GM12864 (cell line): ENCODE measurements at regions not wholly inside any gene's neighbourhood (a gene's known extent, or its start where the extent isn't known, plus 50 kb on each side); places are given as distances from the start of the nearest gene placed in this dataset.

Experiments
- DNase-seq: peaks from one replicate; pipeline ENCODE4 v3.0.0-alpha.2; 2011; ENCODE audit warnings: low read depth
- H3K4me3 ChIP-seq: 2 replicates; pipeline ENCODE4 v1.5.1; 2011; ENCODE audit warnings: mild to moderate bottlenecking, low read depth, low read length, control low read depth
- TF ChIP-seq, protein P1 (sequence below): IDR thresholded peaks from 2 replicates; pipeline ENCODE4 v1.5.1; 2011; ENCODE audit warnings: low read depth, mild to moderate bottlenecking, moderate library complexity, low read length, control low read depth, inconsistent platforms; ENCODE audit errors: missing control alignments

DNA sequence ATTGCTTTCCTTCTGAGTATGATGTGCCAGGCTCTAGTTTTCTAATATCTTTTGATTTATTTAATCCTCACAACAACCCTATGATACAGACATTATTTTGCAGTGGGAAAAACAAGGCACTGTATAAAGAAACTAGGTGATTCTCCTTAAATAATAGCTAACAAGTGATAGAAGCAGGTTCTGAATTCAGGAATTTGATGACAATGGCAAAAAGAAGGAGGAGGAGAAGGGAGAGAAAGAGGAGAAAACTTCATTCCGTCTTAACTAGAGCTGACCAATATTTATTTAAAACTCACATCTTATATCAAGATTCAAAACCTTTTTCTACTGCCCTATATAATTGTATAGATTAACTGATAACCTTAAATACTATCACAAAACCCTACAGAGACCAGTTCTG lies 1477.1 kb upstream of the PCDH7 start:
- no peak overlapping the region for H3K4me3 ChIP-seq
- no peak for DNase-seq
- TF ChIP-seq, protein P1, sequence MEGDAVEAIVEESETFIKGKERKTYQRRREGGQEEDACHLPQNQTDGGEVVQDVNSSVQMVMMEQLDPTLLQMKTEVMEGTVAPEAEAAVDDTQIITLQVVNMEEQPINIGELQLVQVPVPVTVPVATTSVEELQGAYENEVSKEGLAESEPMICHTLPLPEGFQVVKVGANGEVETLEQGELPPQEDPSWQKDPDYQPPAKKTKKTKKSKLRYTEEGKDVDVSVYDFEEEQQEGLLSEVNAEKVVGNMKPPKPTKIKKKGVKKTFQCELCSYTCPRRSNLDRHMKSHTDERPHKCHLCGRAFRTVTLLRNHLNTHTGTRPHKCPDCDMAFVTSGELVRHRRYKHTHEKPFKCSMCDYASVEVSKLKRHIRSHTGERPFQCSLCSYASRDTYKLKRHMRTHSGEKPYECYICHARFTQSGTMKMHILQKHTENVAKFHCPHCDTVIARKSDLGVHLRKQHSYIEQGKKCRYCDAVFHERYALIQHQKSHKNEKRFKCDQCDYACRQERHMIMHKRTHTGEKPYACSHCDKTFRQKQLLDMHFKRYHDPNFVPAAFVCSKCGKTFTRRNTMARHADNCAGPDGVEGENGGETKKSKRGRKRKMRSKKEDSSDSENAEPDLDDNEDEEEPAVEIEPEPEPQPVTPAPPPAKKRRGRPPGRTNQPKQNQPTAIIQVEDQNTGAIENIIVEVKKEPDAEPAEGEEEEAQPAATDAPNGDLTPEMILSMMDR = no peak

DNA sequence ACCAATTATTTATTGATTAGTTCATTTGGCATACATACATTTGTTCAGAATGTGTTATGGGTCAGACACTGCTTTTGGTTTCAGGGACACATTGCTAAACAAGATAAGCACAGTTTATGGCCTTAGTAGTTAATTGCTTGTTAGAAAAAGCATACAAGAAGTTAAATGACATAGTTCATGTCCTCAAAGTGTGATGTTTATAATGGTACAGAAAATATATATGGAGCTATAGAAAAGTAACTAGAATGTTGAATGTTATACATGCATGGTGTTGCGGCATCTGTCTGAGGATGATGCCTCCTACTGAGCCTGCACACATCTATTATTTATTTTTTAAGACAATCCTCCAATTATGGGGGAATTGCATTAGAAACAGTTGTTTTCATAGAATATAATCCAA lies 1476.3 kb upstream of the PCDH7 start:
- TF ChIP-seq, protein P1 = no peak
- no peak overlapping the region for H3K4me3 ChIP-seq
- DNase-seq = no peak

DNA sequence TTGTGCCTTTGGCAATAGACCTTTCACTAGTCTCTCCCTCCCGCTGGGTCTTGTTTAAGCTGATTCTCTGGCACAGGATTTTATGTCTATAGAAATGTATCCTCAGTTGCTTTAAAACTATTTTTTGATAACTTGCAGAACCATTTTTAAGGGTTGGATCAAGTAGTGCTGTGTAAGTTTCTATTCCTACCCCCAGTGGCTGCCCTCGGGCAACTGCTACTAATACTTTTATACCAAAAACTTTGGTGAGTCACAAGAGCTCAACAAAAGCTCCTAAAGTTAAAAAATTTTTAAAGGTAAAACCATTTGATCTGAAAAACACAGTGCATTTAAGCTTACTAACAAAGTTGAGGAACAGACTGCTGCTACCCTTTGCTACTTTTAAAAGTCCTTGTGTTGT lies 1460.6 kb upstream of the PCDH7 start:
- TF ChIP-seq, protein P1 = no peak
- DNase-seq = no peak
- no peak overlapping the region for H3K4me3 ChIP-seq

DNA sequence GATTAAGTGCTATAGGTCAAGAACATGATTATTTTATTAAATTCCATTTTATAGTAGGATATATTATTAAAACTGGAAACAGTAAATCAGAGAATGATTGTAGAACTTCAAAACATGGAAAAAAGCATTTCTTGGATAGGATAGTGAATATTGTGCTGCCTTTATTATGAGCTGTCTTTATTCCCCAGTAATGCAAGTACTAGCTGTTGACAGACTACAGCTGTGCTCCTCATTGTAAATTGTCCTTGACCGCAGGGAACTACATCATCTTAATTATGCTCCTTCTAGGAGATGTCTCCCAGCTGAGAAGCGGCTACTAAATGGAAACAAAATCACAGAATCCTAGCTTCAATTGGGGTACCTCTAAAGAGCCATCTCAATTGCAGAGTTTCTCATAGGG lies 1457.2 kb upstream of the PCDH7 start:
- TF ChIP-seq, protein P1 = no peak
- H3K4me3 ChIP-seq = no peak overlapping the region
- no peak for DNase-seq

DNA sequence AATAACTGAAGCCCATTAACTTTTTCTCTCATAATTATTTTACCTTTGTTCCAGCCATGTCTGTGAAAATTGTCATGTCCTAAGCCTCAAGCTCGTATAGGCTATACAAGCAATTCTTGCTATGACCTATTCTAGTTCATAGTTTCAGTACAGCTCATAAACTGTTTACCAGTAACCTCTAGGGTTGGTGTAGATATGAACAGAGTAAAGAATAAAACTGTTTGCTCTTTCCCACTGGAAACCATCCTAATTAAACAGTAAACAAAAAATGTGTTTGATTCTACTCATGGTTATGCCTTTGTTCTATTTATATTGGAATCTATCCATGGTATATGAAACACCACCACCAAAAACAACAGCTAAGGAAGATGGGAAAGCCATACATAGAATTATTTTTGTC lies 1444.0 kb upstream of the PCDH7 start:
- no peak overlapping the region for H3K4me3 ChIP-seq
- TF ChIP-seq, protein P1 = no peak
- no peak for DNase-seq

DNA sequence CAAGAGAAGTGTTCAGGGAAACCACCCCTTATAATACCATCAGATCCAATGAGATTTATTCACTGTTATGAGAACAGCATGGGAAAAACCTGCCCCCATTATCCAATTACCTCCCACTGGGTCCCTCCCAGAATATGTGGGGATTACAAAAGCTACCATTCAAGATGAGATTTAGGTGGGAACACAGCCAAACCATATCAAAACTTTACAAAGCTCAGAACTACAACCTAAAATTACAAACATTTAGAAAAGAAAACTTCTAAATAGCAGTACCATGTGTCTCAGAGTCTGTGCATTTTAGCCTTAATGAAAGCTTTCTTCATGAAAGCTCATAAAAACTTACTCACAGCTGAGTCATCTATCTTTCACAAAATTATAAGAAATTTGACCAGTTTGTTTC lies 1442.8 kb upstream of the PCDH7 start:
- TF ChIP-seq, protein P1 = no peak
- no peak for DNase-seq
- no peak overlapping the region for H3K4me3 ChIP-seq

DNA sequence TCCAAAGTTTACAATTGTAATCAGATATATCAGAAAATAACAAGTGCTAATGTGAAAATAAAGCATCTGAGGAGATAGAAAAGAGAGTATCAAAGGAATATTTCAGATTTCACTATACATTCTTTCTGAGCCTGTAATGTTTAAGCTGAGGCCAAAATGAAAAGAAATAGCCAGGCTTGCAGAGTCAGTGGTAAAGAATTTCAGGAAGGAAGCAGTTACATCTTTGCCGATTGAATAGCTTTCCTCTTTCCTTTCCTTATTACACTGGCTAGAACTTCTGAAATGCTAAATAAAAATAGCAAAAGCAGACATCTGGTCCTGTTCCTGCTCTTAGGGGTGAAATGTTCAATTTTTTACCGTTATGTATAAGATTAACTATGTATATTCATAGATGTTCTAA lies 1441.6 kb upstream of the PCDH7 start:
- TF ChIP-seq, protein P1 = no peak
- no peak overlapping the region for H3K4me3 ChIP-seq
- no peak for DNase-seq
